Keratinocyte (primary cell): ENCODE measurements at regions not wholly inside any gene's neighbourhood (a gene's known extent, or its start where the extent isn't known, plus 50 kb on each side); places are given as distances from the start of the nearest gene placed in this dataset.

Source experiments
- CTCF ChIP-seq, 3 experiments: IDR thresholded peaks in 1 of 3; conservative IDR thresholded peaks in 1 of 3; optimal IDR thresholded peaks in 1 of 3; 2 replicates in 2 of 3; 3 replicates in 1 of 3; pipeline versions ENCODE3 to v1.5.1; 2011; ENCODE audit warnings: low read length in 3 of 3, mild to moderate bottlenecking in 3 of 3, moderate library complexity in 2 of 3, control low read depth in 1 of 3, inconsistent platforms in 1 of 3; ENCODE audit not compliant: insufficient read depth in 2 of 3; ENCODE audit errors: extremely low read depth in 1 of 3
- EZH2 ChIP-seq: IDR thresholded peaks from one replicate; pipeline ENCODE4 v1.6.1; 2012; ENCODE audit warnings: inconsistent platforms, mild to moderate bottlenecking, low read length, moderate library complexity

GRCh38 chr12:126937431-126937830 is 1329.5 kb upstream of the TMEM132C start:
- TF ChIP-seq CTCF (optimal IDR thresholded peaks at IDR 0.05 in 1 of 3, IDR thresholded peaks at IDR 0.05 in 1 of 3, conservative IDR thresholded peaks at IDR 0.05 in 1 of 3; ENCODE audit: extremely low read depth in 1 of 3, insufficient read depth in 2 of 3, low read length in 3 of 3) = no peak
- no peak for TF ChIP-seq EZH2
